ENCODE measurements at regions not wholly inside any gene's neighbourhood (a gene's known extent, or its start where the extent isn't known, plus 50 kb on each side); places are given as distances from the start of the nearest gene placed in this dataset.

DNA sequence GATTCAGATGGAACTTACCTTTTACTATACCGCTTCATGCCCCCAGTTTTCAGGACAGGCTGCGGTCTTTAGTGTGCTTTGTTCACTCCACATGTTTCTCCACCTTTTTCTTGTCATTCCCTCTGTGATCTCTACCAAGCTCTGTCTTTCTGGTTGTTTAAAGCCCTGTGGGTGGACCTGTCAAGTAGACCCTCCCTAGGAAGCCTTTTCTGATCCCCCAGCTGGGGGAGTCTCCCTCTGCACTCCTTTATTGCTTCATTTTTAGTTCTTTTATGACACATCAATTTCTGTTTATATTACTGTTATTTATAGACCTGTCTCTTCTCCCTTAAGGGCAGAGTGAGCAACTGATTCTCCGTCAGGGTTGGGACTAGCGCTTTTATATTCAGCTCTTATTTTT, 150.2 kb downstream of the C4orf33 start:
- no peak for TF ChIP-seq ZNF274 (IDR thresholded peaks at IDR 0.05; ENCODE audit: low read depth, low read length)
- TF ChIP-seq SUZ12 (IDR thresholded peaks at IDR 0.05; ENCODE audit: extremely low read depth, insufficient read depth, insufficient read length), result no peak
- TF ChIP-seq YY1 (IDR thresholded peaks at IDR 0.05; ENCODE audit: insufficient read depth, insufficient read length), result no peak
